GM19023 (cell line): ENCODE measurements at regions not wholly inside any gene's neighbourhood (a gene's known extent, or its start where the extent isn't known, plus 50 kb on each side); places are given as distances from the start of the nearest gene placed in this dataset.
"Not testable (repeated sequence)": the region's sequence is repeated elsewhere in the genome, so short reads cannot be mapped to it uniquely, and the experiment has no call there.

ENCODE experiments used
- ATAC-seq: cut with Tn5 transposase; IDR thresholded peaks from one replicate; pipeline ENCODE4 v1.9.1; 2021; ENCODE audit warnings: mild to moderate bottlenecking, moderate library complexity; ENCODE audit not compliant: unreplicated experiment

GRCh38 chr6:14573703-14574290 lies 456.2 kb downstream of the CD83 start:
- ATAC-seq = no peak

GRCh38 chr6:14575961-14576360 lies 458.4 kb downstream of the CD83 start:
- ATAC-seq = no peak

GRCh38 chr6:14578994-14579393 lies 461.4 kb downstream of the CD83 start:
- ATAC-seq = no peak

- no peak for ATAC-seq
Observed at GRCh38 chr6:14582749-14583148, 465.2 kb downstream of the CD83 start.

GRCh38 chr6:14583826-14584225 lies 466.3 kb downstream of the CD83 start:
- ATAC-seq = no peak

- no peak for ATAC-seq
Observed at GRCh38 chr6:14584450-14584849, 466.9 kb downstream of the CD83 start.

GRCh38 chr6:14585689-14586088 lies 468.1 kb downstream of the CD83 start:
- no peak for ATAC-seq

GRCh38 chr6:14589175-14589574 lies 471.6 kb downstream of the CD83 start:
- no peak for ATAC-seq

- no peak for ATAC-seq
Observed at GRCh38 chr6:14590586-14590985, 473.0 kb downstream of the CD83 start.

GRCh38 chr6:14591998-14592397 lies 474.4 kb downstream of the CD83 start:
- ATAC-seq = no peak

- no peak for ATAC-seq
Observed at GRCh38 chr6:14593286-14593685, 475.7 kb downstream of the CD83 start.

- ATAC-seq = no peak
Observed at GRCh38 chr6:14595751-14596150, 478.2 kb downstream of the CD83 start.

- ATAC-seq = no peak
Observed at GRCh38 chr6:14596410-14596809, 478.8 kb downstream of the CD83 start.

GRCh38 chr6:14597090-14597489 lies 479.5 kb downstream of the CD83 start:
- no peak for ATAC-seq

GRCh38 chr6:14598017-14598864 lies 480.7 kb downstream of the CD83 start:
- ATAC-seq = no peak

- ATAC-seq = not testable (repeated sequence)
Observed at GRCh38 chr6:14600306-14600705, 482.7 kb downstream of the CD83 start.

- no peak for ATAC-seq
Observed at GRCh38 chr6:14601490-14601889, 483.9 kb downstream of the CD83 start.

- ATAC-seq = no peak
Observed at GRCh38 chr6:14606353-14606752, 488.8 kb downstream of the CD83 start.

- ATAC-seq = no peak
Observed at GRCh38 chr6:14610141-14610540, 492.6 kb downstream of the CD83 start.

GRCh38 chr6:14612016-14612980 lies 494.7 kb downstream of the CD83 start:
- ATAC-seq = no peak

GRCh38 chr6:14614631-14615030 lies 497.1 kb downstream of the CD83 start:
- no peak for ATAC-seq
